Activated CD8-positive, alpha-beta memory T cell treated with anti-CD3 and anti-CD28 coated beads for 48 hours (primary cell): ENCODE measurements at regions not wholly inside any gene's neighbourhood (a gene's known extent, or its start where the extent isn't known, plus 50 kb on each side); places are given as distances from the start of the nearest gene placed in this dataset.
"Not testable (repeated sequence)": the region's sequence is repeated elsewhere in the genome, so short reads cannot be mapped to it uniquely, and the experiment has no call there.

ENCODE experiments used
- DNase-seq, 3 experiments: peaks; one replicate each; pipeline ENCODE4 v3.0.0-alpha.2; 2020; ENCODE audit warnings: low read depth in 2 of 3, low spot score in 2 of 3

DNA sequence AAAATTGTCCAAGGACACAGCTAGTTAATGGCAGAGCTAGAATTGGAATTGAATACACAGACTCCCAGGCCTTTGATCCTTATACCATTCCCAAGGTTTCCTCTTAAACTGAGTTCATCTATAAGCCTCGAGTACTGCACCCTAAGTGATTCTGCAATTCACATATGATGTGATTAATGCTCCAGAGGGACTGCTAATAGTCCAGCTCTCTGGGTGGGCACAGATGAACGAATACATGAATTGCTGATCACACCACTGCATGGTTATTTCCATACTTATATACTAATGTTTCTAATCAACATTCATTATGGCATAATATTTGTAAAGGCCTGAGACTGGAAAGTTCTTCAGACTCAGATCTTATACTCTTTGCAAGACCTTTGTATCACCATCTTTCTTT lies 101.8 kb downstream of the NUFIP1 start:
- DNase-seq = no peak

- no peak for DNase-seq
Measured at GRCh38 chr13:44884076-44884729, 105.1 kb downstream of the NUFIP1 start.

DNA sequence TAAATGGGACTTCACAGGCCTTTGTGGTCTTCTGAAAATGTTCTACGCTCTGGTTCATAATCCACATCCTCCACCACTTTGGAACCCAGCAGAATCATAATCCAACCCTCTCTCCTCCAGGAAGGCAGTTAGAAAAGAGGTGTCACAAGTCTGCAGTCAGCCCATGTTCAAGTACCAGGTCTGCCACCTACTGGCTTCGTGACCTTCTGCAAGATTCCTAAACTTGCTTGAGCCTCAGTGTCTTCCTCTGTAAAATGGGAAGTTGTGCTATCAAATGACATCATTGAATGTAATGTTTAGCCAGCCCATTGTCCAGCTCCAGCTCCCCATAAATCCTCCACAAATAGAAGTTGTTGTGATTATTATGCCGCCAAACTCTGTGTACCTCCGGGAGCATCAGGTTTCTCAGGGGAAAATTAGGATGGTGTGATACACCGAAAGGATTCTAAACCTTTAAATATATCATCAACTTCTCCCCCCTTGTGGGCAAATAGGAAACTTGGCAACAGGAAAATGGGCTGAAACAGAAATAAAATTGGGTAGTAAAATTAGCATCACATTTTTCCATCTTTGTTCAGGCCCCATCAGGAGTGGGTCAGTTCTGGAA lies 109.7 kb downstream of the NUFIP1 start:
- DNase-seq = no peak

DNA sequence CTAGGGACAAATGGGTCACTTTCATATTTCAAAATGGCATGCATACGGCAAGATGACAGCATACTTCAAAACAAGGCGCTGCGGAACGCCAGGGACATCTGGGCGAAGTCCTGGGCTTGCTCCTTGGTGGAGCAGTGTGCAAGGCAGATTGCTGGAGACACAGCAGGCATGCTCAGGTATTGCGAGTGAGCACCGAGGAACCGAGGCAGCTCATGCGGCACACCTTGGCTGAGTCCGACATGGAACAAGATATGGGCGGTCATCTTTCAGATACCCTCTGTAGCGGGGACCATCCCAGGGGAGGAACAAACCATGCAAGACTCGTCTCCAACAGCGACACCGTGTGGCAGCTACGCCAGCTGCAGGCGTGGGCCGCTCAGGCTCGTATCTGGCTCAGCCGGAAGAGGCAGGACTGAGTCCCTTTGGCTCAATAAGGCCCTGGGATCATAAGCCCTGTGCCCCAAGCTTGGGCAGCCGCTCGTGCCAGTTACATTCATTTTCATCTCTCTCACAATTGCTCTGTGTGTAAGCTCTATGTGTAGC lies 112.4 kb downstream of the NUFIP1 start:
- DNase-seq = no peak

DNA sequence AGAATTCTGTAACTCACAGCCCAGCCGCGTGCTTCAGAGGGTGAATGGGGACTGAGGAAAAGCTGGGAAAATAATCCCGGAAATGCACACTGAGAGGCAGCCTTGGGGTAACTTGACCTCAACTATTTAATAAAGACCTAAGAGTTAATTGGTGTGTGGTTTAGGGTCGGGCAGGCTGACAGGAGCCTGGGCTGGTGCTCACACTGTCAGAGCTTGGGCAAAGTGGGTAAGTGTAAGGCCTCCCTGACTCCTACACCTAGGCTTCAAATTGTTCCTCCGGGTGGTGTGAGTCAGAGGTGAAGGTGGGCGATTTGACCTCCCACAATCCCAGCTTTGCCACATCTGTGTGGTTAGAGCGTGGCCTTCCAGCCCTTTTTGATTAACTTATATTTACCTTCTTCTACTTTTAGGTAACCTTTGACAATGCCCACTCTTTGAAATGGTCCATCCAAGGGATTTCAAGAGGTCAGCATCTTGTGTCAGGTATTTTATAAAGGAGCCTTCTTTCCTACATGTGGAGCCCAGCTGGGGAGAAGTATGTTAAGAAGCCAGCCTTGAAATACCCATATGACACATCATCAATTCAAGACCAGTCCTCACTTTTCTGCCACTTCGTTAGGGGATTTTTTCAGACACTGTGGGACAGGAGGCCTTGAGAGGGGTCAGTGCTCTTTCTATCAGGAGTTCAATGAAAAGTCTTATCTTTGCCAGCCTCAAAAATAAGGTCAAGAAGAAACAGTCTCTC lies 114.2 kb downstream of the NUFIP1 start:
- no peak for DNase-seq

GRCh38 chr13:44874176-44874575 lies 115.1 kb downstream of the NUFIP1 start:
- no peak for DNase-seq

- DNase-seq = no peak
Measured at GRCh38 chr13:44873461-44873860, 115.8 kb downstream of the NUFIP1 start.

- no peak for DNase-seq
Measured at GRCh38 chr13:44872751-44873150, 116.5 kb downstream of the NUFIP1 start.

GRCh38 chr13:44870456-44870929 lies 118.8 kb downstream of the NUFIP1 start:
- DNase-seq = no peak

DNA sequence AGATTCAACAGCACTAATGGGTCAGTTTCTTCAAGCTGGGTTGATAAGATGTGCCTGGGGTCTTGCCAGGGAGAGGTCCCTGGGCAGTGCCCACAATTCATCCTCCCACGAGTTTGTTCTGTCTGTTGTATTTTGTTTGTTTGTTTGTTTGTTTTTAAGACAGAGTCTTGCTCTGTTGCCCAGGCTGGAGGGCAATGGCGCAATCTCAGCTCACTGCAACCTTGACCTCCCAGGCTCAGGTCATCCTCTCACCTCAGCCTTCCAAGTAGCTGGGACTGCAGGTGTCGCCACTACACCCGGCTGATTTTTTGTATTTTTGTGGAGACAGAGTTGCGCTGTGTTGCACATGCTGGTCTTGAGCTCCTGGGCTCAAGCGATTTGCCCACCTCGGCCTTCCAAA lies 120.1 kb downstream of the NUFIP1 start:
- no peak for DNase-seq

- no peak for DNase-seq
Measured at GRCh38 chr13:44868397-44868796, 120.9 kb downstream of the NUFIP1 start.

DNA sequence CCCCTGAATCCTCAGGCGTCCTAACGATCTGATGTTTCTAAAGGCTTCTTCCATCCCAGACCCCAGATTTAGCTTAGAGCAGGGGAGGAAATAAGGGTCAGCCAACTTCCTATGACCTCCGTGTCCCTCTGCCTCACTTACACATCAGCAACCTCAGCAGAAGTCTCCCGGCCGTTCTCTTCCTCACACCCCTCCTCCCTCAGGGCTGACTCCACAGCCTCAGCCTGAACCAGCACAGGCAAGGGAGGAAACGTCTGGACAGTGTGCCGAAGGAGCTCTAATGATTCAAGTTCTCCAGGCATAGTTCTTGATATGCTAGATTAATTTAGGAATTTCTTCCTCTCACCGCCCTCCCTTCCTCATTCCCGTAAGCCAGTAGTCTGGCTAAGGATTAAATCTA lies 121.4 kb downstream of the NUFIP1 start:
- no peak for DNase-seq

DNA sequence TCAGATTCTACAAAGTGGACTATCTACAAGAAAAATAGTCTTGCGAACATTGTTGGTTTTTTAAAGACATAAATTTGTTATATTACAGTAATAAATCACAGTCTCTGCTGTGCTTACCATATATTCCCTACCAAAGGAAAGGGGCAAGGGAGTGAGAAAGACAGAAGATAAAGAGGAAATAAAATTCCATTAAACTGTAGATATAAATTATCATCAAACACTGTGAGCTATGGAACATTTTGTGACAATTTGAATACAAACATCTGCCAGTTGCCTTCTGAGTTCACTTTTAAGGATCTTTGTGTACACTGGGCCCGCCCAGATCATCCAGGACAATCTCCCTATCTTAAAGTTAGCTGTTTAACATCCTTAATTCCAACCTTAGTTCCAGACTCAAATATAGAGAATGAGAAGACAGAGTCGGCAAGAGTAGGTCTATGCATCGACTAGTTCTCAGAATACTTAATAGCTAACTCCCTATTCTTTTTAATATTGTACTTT lies 122.8 kb downstream of the NUFIP1 start:
- DNase-seq = no peak

GRCh38 chr13:44865722-44866410 lies 123.4 kb downstream of the NUFIP1 start:
- DNase-seq = no peak

DNA sequence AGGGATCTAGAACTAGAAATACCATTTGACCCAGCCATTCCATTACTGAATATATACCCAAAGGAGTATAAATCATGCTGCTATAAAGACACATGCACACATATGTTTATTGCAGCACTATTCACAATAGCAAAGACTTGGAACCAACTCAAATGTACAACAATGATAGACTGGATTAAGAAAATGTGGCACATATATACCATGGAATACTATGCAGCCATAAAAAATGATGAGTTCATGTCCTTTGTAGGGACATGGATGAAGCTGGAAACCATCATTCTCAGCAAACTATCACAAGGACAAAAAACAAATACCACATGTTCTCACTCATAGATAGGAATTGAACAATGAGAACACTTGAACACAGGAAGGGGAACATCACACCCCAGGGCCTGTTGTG lies 125.6 kb downstream of the NUFIP1 start:
- not testable (repeated sequence) for DNase-seq

- no peak for DNase-seq
Measured at GRCh38 chr13:44860454-44860853, 128.8 kb downstream of the NUFIP1 start.

DNA sequence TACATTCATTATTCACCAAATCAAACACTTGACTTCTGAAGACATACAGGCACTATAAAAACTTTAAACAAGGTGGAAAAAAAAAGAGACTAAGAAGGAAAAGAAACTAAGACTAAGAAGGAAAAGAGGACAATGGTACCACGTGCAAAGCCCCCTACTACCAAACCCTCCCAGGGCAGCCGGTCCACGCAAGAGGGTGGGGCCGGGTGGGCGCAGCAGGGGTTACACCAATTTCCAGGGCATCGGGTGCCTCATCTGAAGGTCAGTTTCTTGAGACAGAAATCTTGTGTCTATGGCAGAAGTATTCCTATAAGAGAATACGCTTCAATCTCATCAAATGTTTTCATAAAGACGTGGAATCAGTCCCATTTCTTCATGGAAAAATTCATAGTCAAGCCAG lies 131.5 kb downstream of the NUFIP1 start:
- DNase-seq = no peak

DNA sequence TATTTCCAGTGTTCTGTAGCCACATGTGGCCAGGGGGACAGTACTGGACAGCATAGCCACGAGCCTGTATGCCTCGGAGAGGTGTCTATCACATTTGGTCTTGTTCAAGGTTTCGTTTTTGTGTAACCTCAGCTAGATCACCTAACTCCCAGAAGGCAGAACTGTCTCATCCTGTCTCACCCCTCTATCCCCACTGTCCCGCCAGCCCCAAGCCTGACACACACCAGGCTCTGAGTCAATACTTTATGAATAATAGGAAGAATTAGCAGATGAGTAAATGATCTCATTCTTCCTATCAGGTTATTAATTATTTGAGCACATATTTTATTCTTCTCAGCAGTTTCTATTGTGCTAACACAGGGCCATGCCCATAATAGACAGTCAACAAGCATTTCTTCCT lies 132.2 kb downstream of the NUFIP1 start:
- DNase-seq = no peak

DNA sequence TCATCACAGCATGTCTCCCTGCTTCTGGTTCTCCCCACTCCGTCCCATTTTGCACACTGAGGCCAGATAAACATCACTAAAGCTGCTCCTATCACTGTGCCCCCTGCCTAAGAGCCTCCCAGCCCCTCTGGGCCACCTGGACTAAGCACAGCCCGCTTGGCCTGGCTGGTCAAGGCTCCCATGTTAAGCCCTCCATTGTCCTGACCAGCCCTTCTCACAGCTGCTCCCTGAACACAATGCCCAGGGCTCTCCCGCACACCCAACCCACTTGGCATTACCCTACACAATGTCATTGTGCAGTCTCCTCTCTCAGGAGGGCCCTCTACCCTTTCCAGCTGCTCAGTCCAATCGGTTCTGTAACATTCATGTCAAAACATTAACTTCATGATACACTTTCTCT lies 133.4 kb downstream of the NUFIP1 start:
- DNase-seq = no peak

GRCh38 chr13:44854313-44855060 lies 134.8 kb downstream of the NUFIP1 start:
- DNase-seq = no peak

DNA sequence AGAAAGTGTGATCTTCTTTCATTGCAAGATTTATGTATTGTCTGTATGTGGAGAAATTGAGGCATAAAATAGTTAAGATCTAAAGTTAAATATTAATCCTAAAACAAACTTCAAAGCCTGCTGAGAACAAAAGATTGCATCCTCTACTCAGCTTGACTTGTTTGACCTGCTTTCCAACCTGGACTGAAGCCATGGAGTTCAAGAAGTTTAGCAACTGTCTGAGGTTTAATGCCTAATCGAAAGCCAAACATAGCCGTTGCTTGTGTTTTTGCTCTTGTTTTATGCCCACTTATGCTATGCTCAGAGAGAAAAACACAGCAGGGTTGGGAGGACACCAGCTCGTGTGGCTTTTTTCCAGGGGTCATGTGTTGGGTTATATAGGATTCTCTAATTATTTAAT lies 135.6 kb downstream of the NUFIP1 start:
- DNase-seq = no peak
